ENCODE measurements at regions not wholly inside any gene's neighbourhood (a gene's known extent, or its start where the extent isn't known, plus 50 kb on each side); places are given as distances from the start of the nearest gene placed in this dataset.

GRCh38 chr14:54109521-54110120 is 153.0 kb upstream of the BMP4 start:
- DNase-seq (ENCODE audit: low read depth) = no peak
- TF ChIP-seq CTCF (IDR thresholded peaks at IDR 0.05; ENCODE audit: control insufficient read depth, extremely low read depth, insufficient read depth) = no peak
- H3K4me3 ChIP-seq (ENCODE audit: low read depth, low read length) = no peak overlapping the region

DNA sequence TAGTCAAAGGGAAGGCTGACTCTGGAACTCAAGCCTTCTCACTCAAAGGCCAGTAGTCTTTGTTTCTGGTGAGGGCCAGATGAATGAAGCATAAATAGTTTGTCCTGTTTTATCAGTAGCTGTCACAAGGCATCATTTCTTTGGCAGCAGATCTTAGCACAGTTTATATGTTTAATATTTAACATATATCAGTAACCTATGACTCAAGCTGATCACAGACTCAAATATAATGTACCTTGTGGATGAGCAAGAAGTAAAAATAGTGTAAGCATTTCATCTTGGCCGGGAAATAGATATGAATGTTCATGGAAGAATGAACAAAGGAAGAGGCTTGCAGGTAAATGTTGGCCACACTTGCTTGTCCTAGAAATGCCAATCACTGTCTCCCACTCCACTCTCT is 158.3 kb upstream of the BMP4 start:
- TF ChIP-seq CTCF (IDR thresholded peaks at IDR 0.05; ENCODE audit: control insufficient read depth, extremely low read depth, insufficient read depth) = no peak
- no peak for DNase-seq (ENCODE audit: low read depth)
- H3K4me3 ChIP-seq (ENCODE audit: low read depth, low read length) = no peak overlapping the region

DNA sequence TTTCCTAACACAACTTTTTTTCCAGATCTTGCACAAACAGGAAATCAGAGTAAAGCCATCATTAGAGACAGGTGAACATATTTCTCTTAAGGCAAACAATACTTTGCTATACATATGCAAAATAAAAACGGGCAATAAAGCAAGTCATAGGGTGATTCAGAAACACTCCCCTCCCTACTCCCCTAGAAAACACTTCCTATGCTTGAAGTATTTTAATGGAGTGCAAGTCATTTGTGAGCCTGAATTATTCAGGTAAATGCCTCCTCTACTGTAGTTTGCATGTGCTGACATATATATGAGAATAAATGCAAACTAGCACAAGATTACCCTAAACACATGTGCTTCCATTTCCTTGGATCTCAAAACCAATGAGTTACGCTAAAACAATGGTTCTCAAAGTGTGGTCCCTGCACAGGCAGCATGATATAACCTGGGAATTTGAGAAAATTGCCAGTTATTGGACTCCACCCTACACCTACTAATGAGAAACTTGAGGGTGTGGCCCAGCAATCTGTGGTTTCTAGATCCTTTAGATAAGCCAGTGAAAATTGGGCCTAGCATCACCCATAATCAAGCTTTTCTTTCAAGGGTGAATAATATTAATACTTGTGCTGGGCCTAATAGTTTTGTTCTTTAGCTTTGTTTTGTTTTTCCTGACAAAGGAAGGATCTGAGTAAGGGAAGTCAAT is 159.7 kb upstream of the BMP4 start:
- no peak for TF ChIP-seq CTCF (IDR thresholded peaks at IDR 0.05; ENCODE audit: control insufficient read depth, extremely low read depth, insufficient read depth)
- DNase-seq (ENCODE audit: low read depth) = no peak
- no peak overlapping the region for H3K4me3 ChIP-seq (ENCODE audit: low read depth, low read length)

GRCh38 chr14:54116972-54117371 is 160.3 kb upstream of the BMP4 start:
- no peak for DNase-seq (ENCODE audit: low read depth)
- TF ChIP-seq CTCF (IDR thresholded peaks at IDR 0.05; ENCODE audit: control insufficient read depth, extremely low read depth, insufficient read depth) = no peak
- no peak overlapping the region for H3K4me3 ChIP-seq (ENCODE audit: low read depth, low read length)

GRCh38 chr14:54117396-54117795 is 160.8 kb upstream of the BMP4 start:
- H3K4me3 ChIP-seq (ENCODE audit: low read depth, low read length) = no peak overlapping the region
- DNase-seq (ENCODE audit: low read depth) = no peak
- TF ChIP-seq CTCF (IDR thresholded peaks at IDR 0.05; ENCODE audit: control insufficient read depth, extremely low read depth, insufficient read depth) = no peak

DNA sequence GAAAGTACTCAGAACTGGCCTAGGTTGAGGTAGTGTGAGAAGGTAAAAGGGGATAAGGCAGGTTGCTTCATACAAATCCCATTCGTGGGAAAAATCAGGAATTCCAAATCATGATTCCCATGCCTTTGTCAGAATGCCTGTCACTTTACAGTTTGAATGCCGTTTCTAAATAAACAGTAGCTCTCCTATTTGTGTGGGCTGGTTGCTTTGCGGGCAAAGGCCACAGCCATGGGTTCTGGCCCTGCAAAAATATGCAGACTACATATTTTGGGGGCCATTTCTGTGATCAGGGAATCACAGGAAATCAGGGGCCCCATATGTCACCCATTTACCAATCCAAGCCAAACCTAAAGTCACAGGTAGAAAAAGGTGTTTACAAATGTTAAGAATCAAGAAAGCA is 161.3 kb upstream of the BMP4 start:
- no peak for TF ChIP-seq CTCF (IDR thresholded peaks at IDR 0.05; ENCODE audit: control insufficient read depth, extremely low read depth, insufficient read depth)
- DNase-seq (ENCODE audit: low read depth) = no peak

DNA sequence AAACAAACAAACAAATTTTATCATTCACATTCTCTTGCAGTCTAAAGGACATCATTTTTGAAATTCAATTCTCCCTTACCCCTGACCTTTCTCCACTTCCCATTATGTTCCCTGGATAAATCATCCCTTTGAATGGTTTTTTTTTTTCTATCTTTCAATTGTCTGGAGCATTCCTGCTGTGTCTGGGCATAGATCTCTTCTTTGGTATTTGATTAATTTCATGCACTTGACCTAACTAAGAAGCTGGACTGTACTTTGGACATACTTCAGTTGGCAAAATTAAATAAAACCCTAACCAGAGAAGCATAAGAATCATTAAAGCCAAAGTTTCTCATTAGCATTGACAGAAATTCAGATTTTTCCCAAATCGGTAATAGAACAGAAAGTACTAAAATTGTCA is 163.6 kb upstream of the BMP4 start:
- DNase-seq (ENCODE audit: low read depth) = no peak
- no peak for TF ChIP-seq CTCF (IDR thresholded peaks at IDR 0.05; ENCODE audit: control insufficient read depth, extremely low read depth, insufficient read depth)

More for the DNA sequence above, 161.3 kb upstream of the BMP4 start:
- no peak overlapping the region for H3K4me3 ChIP-seq (ENCODE audit: low read depth, low read length)

More for the DNA sequence above, 163.6 kb upstream of the BMP4 start:
- no peak overlapping the region for H3K4me3 ChIP-seq (ENCODE audit: low read depth, low read length)
